Tibial nerve (tissue), 3 donors: ENCODE measurements at regions not wholly inside any gene's neighbourhood (a gene's known extent, or its start where the extent isn't known, plus 50 kb on each side); places are given as distances from the start of the nearest gene placed in this dataset.
"Not testable (repeated sequence)": the region's sequence is repeated elsewhere in the genome, so short reads cannot be mapped to it uniquely, and the experiment has no call there.

Source experiments
- CTCF ChIP-seq, 5 experiments: fragments of 200-600 bp in 3 of 5; fragments of 450-650 bp in 2 of 5; sonication (generic) in 3 of 5; IDR thresholded peaks; one replicate each; pipeline ENCODE4 v1.5.1; 2016 to 2019; ENCODE audit warnings: antibody characterized with exemption in 5 of 5, mild to moderate bottlenecking in 3 of 5, moderate library complexity in 2 of 5
- POLR2A ChIP-seq, 2 donors: fragments of 450-650 bp; IDR thresholded peaks; one replicate each; pipeline ENCODE4 v1.6.1; 2017; ENCODE audit warnings: antibody characterized with exemption in 2 of 2, mild to moderate bottlenecking in 2 of 2, moderate library complexity in 2 of 2

GRCh38 chr1:120619867-120620692 is 103.7 kb upstream of the NBPF26 start:
- TF ChIP-seq CTCF, POLR2A (IDR thresholded peaks at IDR 0.05): not testable (repeated sequence)
